T-helper 1 cell treated with Interleukin-12 subunit alpha and Interleukin-12 subunit beta and Interleukin-4 antibody, amounts not matched to agents 30 ng/mL and 1 ng/mL, for 36 hours (primary cell): ENCODE measurements at regions not wholly inside any gene's neighbourhood (a gene's known extent, or its start where the extent isn't known, plus 50 kb on each side); places are given as distances from the start of the nearest gene placed in this dataset.
"Not testable (repeated sequence)": the region's sequence is repeated elsewhere in the genome, so short reads cannot be mapped to it uniquely, and the experiment has no call there.

ENCODE experiments used
- intact Hi-C: fragments of 100-400 bp; cut with micrococcal nuclease; formaldehyde crosslinking; loops from one replicate; pipeline ENCODE4 v1.15.1; 2024

DNA sequence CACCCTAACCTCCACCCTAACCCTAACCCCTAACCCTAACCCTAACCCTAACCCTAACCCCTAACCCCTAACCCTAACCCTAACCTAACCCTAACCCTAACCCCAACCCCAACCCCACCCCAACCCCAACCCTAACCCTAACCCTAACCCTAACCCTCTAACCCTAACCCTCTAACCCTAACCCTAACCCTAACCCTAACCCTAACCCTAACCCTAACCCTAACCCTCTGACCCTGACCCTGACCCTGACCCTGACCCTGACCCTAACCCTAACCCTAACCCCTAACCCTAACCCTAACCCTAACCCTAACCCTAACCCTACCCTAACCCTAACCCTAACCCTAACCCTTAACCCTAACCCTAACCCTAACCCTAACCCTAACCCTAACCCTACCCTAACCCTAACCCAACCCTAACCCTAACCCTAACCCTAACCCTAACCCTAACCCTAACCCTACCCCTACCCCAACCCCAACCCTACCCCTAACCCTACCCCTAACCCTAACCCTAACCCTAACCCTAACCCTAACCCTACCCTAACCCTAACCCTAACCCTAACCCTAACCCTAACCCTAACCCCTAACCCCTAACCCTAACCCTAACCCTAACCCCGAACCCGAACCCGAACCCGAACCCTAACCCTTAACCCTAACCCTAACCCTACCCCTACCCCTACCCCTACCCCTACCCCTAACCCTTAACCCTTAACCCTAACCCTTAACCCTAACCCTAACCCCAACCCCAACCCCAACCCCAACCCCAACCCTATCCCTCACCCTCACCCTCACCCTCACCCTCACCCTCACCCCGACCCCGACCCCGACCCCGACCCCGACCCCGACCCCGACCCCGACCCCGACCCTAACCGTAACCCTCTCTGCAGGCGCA is 186.2 kb upstream of the CHL1 start:
- intact Hi-C loops, result not testable (repeated sequence)

DNA sequence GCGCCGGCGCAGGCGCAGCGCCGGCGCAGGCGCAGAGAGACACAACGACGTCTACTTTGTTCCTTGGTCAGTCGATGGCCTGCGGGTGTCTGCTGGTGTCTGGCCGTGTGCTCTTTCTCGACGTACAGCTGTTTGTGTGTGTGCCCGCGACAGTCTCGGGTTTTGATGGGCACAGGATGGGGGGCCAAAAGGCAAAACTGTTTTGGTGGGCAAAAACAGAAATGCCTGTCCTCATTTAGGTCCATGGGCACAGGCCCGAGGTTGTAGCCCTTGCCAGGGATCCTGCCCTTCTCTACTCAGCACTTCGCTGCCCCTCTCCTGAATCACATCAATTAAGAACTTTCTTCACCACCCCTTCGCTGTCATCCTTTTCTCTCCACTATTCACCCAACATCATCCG is 184.8 kb upstream of the CHL1 start:
- intact Hi-C loops, result no loop called here

DNA sequence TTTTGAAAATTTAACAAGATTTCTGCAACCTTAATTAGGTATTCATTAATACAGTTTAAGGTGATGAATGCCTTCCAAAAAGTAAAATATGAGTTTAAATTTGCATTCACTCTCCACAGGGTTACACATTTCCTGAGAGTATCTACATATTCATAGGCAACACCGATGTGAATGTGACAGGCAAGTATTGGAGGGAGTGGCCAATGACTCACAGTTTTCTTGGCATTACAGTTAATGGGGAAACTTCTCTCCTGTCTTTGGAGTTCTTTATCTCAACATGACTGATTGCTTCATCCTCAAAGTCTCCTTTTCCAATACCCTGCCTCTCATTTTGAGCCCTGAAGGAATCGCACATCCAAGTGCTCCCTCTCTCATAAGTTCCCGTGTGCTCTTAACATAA is 181.9 kb upstream of the CHL1 start:
- intact Hi-C loops, result no loop called here

DNA sequence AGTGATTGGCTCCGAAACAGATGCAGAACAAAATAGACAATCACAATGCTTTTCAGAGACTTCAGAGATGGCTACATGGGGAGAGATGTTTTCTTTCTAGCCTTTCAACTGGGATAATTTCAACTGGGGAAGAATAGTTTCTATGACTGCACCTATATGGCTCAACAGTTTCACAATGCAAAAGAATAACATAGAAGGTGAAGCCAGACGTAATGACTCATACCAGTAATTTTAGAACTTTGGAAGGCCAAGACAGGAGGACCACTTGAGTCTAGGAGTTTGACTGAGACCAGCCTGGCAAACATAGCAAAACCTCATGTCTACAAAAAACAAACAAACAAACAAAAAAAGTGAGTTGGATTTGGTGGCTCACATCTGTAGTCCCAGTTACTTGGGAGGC is 180.2 kb upstream of the CHL1 start:
- intact Hi-C loops, result no loop called here

DNA sequence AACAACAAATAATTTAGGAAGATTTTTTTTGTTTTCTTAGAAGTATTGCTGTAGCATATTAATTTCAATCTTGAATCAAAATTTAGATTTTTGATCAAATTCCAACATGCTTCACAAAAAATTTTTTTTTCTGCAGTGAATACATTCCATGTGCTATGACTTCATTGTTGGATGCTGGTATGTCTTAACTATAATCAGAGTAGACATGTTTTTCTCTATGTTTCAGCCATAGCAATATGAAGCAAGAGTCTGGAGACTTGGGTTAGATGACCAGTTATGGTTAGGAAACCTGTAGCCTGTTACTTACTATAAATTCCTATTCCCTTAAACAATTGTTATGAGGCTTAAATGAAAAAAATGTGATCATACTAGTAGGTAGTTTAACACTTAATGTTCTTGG is 176.1 kb upstream of the CHL1 start:
- intact Hi-C loops, result no loop called here

DNA sequence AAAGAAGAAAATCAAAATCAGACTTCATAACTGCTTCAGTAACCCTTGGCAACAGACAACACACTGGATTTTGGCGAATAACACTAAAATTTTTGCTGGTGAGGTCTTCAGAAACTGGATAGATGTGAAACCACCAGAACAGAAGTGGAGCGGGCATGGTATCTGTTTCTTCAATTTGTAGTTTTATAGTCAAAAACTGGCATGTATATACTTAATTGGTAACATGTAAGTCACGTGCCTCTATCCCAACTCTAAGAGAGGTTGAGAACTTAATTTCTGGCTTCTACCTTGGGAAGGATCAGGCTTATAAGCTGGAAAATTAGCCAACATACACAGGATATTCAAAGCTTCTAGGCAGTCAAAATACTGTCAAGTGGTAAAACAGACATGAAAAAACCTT is 172.6 kb upstream of the CHL1 start:
- intact Hi-C loops, result no loop called here

DNA sequence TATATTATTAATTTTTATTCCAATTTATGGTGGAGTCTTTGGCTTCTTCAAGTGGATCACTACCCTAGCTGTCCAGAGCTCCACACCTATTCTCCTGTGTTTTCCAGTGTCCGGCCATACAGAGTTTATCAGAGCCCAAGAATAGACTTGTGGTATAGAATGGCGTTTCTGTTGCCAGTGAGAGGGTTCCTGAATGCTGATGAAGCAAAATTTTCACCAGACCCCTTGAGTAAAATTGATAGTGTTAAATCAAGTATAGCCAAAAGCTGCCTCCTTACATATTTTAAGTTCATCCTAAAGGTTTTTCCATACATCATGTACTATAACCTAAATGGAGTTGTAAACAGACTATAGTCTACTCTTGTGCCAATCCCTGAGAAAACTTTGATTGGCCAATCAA is 171.5 kb upstream of the CHL1 start:
- intact Hi-C loops, result no loop called here

DNA sequence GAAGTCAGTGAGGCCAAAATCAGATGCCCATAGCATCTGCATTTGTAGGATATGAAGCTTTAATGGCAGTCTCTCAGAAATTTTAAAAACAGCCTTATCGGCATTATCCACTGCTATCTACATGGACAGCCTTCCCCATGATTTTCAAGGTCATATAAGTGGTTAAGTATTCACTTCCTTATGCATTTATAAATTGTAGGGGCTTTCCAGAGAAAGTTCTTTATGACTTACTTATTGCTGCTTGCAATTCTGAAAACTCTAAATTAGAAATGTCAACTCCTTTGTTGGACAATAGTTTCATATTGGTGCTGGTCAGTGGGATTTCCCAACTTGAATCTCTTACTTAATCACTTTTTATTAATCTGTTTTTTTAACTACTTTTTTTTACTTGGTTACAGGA is 160.6 kb upstream of the CHL1 start:
- intact Hi-C loops, result not testable (repeated sequence)

DNA sequence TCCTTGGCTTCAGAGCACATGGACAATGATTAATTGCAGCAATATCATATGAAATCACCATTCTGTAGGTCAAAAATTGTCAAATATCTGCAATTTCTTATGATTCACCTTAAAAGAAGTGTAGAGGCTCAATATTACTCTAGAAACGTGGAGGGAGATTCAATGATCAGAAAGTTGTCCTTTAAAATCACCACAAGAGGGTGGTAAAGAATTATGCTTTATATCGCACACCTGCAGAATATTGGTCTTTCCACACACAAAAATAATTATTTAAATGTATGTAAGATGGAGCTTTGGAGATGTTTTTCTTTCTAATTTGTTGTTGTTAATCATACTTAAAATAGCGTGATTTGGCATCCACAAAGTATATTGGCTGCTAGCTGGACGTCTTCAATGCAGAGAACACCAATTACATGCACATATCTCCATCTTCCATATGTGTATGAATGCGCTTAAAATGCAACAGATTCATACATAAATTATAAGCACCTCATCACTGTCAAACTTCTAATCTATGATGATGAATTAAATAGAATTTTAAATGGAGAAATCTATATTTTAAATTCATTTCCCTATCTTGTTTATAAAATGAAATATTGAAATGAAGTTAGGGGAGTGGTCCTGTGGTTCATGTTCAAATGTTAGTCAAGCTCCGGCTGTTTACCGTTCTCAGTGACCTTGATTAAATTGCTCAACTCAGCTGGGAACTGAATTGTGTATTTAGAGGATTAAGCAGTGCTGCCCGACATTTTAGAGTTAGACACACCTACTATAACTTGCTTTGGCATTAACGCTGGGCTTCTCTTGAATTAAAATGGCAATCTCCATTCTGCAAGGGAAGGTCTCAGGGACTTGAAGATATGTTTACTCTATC is 153.5 kb upstream of the CHL1 start:
- intact Hi-C loops, result loop anchor here (1.0 kb wide), 1 partner anchor 311 kb away; no protein-coding TSS in a partner anchor

DNA sequence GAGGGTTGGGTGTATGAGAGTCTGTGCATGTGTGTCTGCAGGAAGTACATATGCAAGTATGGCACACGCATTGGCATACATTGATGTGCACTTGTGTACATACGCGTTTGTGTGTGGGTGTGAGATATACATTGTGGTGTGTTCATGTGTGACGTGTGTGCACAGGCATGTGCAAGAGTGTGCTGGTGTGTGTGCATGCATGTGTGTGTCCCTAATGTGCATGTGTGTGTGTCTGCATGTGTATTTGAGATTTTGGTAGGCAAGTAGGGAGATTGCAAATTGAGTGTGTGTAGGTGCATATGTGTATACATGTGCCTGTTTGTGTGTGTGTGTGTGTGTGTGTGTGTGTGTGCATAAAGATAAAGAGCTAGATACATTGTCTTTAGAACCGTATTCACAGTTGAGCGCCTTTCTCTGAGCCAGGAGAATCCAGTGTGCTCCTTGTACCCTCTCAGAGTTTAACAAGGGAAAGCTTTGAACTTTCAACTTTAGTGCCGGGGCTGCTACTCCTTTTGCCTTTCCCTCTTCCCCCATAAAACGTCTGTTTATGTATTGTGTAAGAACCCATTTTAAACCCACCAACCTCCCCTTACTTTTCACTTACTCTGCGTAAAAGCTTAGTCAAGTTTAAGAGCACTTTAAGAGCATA is 152.4 kb upstream of the CHL1 start:
- intact Hi-C loops, result no loop called here

DNA sequence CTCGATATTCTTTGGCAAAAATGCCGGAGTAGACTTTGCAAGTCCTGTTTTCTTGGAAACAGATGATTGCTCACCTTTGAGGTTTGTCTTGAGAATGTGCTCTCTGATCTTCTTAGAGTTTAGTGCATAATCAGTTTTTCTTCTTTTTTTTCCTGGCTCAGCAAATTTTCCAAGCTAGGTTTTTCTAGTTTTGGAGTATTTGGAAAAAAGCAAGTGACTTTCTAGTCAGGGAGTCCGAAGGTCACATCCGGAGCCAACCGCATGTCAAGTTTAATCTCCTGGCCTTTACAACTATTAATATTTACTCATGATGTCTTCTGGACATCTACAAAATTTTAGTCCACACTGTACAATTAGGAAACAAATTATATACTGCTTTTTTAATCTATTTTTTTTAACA is 151.6 kb upstream of the CHL1 start:
- intact Hi-C loops, result not testable (repeated sequence)

DNA sequence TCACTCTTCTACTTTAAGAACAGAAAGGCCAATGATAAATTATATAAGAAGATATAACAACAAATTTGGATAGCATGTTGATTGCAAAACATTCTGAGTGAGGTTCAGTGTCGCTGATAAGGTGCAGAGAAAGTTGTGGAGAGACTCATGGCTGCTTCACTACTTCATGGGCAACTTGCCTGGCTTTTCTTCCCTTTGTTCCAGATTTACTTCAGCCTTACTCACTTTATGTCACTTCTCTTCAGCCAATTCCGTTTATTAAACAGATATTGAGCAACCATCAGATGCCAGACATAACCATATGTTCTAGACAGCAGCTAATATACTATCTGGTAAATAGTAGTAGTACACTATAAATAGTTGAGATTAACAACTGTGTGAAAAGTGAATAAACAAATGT is 150.0 kb upstream of the CHL1 start:
- intact Hi-C loops, result no loop called here

DNA sequence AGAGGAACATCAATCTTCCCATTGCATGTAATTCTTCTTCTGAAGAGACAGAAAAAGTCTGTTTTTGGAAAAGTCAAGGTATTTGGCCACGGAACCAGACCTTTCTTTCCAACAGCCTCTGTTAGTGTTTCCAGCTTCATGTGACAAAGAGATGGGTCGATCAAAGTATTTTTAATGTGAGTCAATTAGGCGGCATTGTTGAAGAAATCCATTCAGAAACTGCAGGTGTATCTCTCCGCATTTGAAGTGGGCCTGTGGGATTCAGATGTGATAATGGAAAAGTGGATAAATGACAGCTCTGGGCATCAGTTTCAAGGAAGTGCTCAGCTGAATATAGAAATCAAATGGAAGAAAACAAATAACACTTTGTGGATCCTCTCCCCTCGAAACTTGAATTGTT is 143.1 kb upstream of the CHL1 start:
- intact Hi-C loops, result not testable (repeated sequence)

DNA sequence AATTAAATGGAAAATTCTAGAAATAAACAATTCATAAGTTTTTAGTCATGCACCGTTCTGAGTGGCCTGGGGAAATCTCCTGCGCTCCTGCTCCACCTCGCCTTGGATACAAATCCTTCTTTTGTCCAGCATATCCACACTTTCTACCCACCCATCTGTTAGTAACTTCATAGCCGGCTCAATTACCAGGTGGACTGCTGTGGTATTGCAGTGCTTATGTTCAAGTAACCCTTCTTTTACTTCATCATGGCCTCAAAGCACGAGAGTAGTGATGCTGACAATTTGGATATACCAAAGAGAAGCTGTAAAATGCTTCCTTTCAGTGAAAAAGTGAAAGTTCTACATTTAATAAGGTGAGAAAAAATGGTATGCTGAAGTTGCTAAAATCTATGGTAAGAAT is 142.3 kb upstream of the CHL1 start:
- intact Hi-C loops, result no loop called here

DNA sequence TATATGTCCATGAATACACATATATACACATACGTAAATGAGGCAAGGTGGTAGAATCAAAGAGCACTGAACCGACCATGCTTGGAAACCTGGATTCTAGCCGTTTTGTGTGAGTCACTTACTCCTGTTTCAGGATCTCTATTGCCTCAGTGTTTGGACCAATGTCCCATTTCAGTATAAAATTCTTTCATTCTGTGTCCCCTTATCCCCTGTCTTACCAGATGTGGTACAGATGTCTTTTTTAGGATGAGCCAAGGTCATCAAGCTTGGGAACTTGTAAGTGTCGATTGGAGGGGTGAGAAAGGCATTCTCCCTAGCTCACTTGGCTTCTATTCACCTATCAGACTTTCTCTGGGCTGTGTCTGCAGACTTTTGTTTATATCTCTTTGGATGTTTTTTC is 139.9 kb upstream of the CHL1 start:
- intact Hi-C loops, result no loop called here

DNA sequence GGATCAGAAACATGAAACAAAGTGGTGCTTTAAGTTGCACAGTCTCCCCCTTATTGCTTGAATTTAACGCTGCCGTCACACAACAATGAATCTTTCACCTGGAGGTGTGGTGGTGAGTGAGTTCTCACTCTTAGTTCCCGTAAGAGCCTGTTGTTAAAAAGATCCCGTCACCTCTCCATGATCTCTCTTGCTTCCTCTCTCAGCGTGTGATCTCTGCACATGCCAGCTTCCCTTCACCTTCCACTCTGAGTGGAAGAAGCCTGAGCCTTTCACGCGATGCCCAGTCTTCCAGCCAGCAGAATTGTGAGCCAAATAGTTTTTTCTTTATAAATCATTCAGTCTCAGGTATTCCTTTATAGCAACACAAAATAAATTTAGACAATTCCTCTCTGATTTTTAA is 136.7 kb upstream of the CHL1 start:
- intact Hi-C loops, result no loop called here

DNA sequence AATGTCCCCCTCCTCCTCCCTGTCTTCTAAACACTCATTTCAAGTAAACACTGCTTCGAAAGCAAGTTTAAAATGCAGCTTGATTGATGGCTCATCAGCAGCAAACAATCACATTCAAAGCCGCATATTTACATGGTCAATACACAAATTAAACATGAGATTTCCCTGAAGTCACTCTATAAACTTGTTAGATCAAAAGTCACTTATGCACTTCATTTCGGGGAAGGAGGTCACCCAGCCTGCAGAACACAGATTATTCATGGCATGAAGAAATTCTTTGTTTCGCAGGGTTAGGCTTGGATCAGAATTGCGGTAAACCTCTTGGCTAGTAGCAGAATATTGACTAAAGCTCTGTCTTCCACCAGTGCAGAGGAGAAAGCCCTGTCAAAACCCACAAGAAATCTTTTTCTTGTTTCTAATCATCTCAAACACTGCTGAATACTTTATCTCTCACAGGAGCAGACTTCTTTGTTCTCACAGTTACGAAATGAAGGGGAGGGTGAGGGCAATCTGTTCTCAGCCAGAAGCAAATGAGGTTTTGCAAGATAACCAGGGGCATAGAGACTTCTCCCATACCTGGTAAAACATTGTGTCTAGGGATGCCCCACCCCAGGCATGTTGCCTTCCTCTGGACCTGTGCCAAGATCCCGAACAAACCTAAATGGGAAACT is 133.3 kb upstream of the CHL1 start:
- intact Hi-C loops, result no loop called here

DNA sequence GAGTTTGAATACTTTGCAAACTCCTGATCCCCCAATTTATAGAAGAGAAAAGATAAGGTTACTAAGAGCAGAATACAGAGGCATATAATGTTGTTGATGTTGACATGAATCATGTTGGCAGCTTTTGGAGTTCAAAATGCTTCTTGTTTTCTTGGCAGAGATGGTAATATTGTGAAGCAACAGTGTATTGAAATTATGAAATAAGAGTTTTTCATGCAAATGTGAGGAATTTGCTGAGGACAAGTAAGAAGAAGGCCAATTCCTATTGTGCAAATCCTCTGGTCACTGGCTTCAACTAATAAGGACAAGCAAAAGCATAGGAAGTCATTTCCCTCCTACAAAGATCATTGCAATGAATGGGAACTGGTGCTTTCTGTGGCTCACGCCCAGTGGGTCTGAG is 126.9 kb upstream of the CHL1 start:
- intact Hi-C loops, result no loop called here

DNA sequence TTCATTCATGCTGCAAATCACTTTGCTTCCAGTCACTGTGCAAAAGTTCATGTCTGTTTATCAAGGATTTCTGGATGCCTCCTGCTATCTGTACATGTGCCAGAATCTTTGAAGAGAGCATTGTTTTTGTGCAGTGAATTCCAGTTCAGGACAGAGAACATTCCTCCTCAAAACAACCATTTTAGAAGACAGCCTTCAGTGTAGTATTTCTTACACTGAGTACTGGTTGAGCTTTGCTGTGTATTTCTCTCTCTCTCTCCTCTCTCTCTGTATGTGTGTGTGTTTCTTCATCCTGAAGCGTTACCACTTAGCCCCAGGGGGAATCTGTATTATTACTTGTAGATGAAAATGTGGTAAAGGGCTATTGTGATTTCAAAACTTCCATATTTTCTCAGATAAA is 123.8 kb upstream of the CHL1 start:
- intact Hi-C loops, result no loop called here

DNA sequence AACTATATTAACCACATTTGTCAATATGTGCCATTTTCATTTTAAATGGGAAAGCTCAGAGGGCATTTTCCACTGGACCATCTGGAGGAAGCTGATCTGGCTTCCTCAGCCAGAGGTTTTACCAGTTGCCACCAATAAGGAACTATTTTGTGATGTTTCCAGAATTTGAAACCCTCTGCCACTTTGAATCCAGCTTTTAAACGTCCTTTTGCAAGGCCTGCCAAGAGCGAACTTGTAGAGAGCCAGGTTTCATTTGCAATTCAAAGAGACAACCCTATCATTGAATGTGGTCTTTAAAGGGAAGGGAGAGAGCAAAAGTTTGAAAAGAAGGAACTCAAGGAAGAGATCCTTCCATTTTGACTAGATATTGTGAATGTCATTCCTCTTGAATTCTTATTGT is 123.3 kb upstream of the CHL1 start:
- intact Hi-C loops, result no loop called here

DNA sequence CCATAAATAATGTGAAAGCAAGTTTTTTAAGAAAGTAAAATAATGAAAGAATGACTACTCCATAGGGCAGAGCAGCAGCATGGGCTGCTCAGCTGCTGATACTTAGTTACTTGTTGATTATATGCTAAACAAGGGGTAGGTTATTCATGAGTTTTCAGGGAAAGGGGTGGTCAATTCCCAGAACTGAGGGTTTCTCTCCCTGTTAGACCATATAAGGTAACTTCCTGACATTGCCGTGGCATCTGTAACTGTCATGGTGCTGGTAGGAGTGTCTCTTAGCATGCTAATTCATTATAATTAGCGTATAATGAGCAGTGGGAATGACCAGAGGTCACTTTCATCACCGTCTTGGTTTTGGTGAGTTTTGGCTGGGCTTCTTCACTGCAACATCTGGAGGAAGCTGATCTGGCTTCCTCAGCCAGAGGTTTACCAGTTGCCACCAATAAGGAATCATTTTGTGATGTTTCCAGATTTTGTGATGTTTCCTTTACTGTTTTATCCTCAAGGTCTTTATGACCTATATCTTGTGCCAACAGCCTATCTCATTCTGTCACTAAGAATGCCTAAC is 121.8 kb upstream of the CHL1 start:
- intact Hi-C loops, result no loop called here
